OCI-LY7 (cell line): ENCODE measurements at regions not wholly inside any gene's neighbourhood (a gene's known extent, or its start where the extent isn't known, plus 50 kb on each side); places are given as distances from the start of the nearest gene placed in this dataset.
"Not testable (repeated sequence)": the region's sequence is repeated elsewhere in the genome, so short reads cannot be mapped to it uniquely, and the experiment has no call there.

Source experiments
- BruUV-seq: library from RNA; stranded (reverse); fragments of 400-500 nt; replicated peaks from 2 replicates; lab custom pipeline; 2021; lab: Mats Ljungman, UMichigan
- CTCF ChIA-PET: fragments of 300-600 bp; sonication (Branson Sonifier 250); formaldehyde crosslinking; loops from one replicate; lab custom pipeline; 2022; ENCODE audit warnings: antibody characterized with exemption; ENCODE audit not compliant: unreplicated experiment; lab: Charles Lee
- POLR2A ChIA-PET: fragments of 300-600 bp; sonication (Branson Sonifier 250); formaldehyde crosslinking; loops from one replicate; lab custom pipeline; 2022; ENCODE audit warnings: antibody characterized with exemption; lab: Charles Lee
- DNase-seq: peaks from one replicate; pipeline ENCODE4 v3.0.0-alpha.2; 2015; ENCODE audit warnings: low spot score
- H2AFZ ChIP-seq: fragments of 200-600 bp; sonication (generic), shearing (Covaris generic); 2 replicates; pipeline ENCODE4 v1.6.1; 2014; ENCODE audit warnings: mild to moderate bottlenecking, antibody characterized with exemption, low read length, moderate library complexity
- H3K27ac ChIP-seq: fragments of 200-600 bp; sonication (generic); 2 replicates; pipeline ENCODE4 v1.5.1; 2014; ENCODE audit warnings: mixed run types, low read depth, mild to moderate bottlenecking, moderate library complexity, low read length, inconsistent platforms; ENCODE audit not compliant: poor library complexity, severe bottlenecking
- H3K36me3 ChIP-seq: fragments of 200-600 bp; sonication (generic); 2 replicates; pipeline ENCODE4 v1.6.1; 2014; ENCODE audit warnings: mild to moderate bottlenecking, antibody characterized with exemption, low read length, moderate library complexity, mixed read lengths; ENCODE audit not compliant: insufficient read depth
- H3K4me1 ChIP-seq: fragments of 200-600 bp; sonication (generic); 2 replicates; pipeline ENCODE4 v1.5.1; 2014; ENCODE audit warnings: mild to moderate bottlenecking, low read length; ENCODE audit not compliant: insufficient read depth, poor library complexity, severe bottlenecking
- H3K4me2 ChIP-seq: fragments of 200-600 bp; sonication (generic); 2 replicates; pipeline ENCODE4 v1.6.1; 2014; ENCODE audit warnings: mild to moderate bottlenecking, low read length
- H3K4me3 ChIP-seq: fragments of 200-600 bp; sonication (generic); 2 replicates; pipeline ENCODE4 v1.5.1; 2014; ENCODE audit warnings: mild to moderate bottlenecking, low read depth, low read length; ENCODE audit not compliant: poor library complexity, severe bottlenecking
- H3K79me2 ChIP-seq: fragments of 200-600 bp; sonication (generic); 2 replicates; pipeline ENCODE4 v1.6.1; 2016; ENCODE audit warnings: low read depth, mild to moderate bottlenecking, low read length, moderate library complexity, mixed read lengths; ENCODE audit not compliant: insufficient read depth
- H3K9me2 ChIP-seq: fragments of 200-600 bp; sonication (generic); 2 replicates; pipeline ENCODE4 v1.6.1; 2016; ENCODE audit warnings: mild to moderate bottlenecking, low read length, mixed read lengths; ENCODE audit not compliant: insufficient read depth
- H3K9me3 ChIP-seq: fragments of 200-600 bp; sonication (generic); 2 replicates; pipeline ENCODE4 v1.6.1; 2014; ENCODE audit warnings: mild to moderate bottlenecking, mixed run types, low read length, mixed read lengths
- H4K20me1 ChIP-seq: fragments of 200-600 bp; sonication (generic); 2 replicates; pipeline ENCODE4 v1.6.1; 2014; ENCODE audit warnings: mild to moderate bottlenecking, antibody characterized with exemption, low read length, moderate library complexity, mixed read lengths; ENCODE audit not compliant: insufficient read depth
- EZH2phosphoT487 ChIP-seq: fragments of 200-600 bp; sonication (generic); IDR thresholded peaks from 2 replicates; pipeline ENCODE4 v1.6.1; 2018; ENCODE audit warnings: low read depth, borderline replicate concordance, mild to moderate bottlenecking, mixed run types, antibody characterized with exemption, low read length, moderate library complexity, mixed read lengths
- intact Hi-C: fragments of 100-400 bp; cut with micrococcal nuclease; formaldehyde crosslinking; loops from one replicate; pipeline ENCODE4 v1.10.0; 2022; ENCODE audit not compliant: unreplicated experiment
- TF ChIP-seq, protein P1 (sequence below): fragments of 200-600 bp; sonication (generic); conservative IDR thresholded peaks from 2 replicates; pipeline ENCODE4 v1.5.1; 2014; ENCODE audit warnings: mild to moderate bottlenecking, antibody characterized with exemption, low read length, moderate library complexity, mixed read lengths

DNA sequence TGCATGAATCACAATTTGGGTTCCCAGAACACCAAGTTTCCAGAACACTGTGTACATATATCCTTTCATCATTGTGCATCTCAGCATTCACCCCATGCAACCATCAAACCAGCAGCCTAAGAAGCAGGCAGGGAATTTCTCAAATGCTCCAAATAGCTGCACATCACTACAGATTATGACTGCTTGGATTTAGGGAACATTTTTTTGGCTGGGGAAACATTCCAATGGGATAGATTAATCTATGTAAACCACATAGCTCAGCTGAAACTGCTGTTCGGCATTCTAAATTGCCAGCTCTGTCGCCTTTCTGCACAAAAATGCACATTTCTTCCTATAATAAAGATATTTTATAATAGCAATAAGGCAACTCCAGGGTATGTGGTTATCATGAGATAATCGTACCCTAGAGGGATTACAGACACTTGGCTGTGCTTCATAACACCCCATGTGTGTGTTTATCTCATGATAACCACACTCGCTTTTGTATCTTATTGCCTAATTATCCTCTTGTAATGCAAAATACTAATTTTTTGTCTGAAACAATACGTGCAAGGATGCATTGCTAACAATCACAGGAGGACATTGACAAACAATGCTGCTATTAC, 483.7 kb upstream of the DPH6 start:
- no peaks in the 10 kb centered on the region for H3K4me1 ChIP-seq
- no peaks in the 10 kb centered on the region for H4K20me1 ChIP-seq
- BruUV-seq, result no TSS peak
- CTCF ChIA-PET, result no interaction called here
- no peaks in the 10 kb centered on the region for H3K36me3 ChIP-seq
- no peaks in the 10 kb centered on the region for H3K79me2 ChIP-seq
- no peak for DNase-seq
- H3K9me3 ChIP-seq, result no peaks in the 10 kb centered on the region
- H3K27ac ChIP-seq, result no peak overlapping the region
- H2AFZ ChIP-seq, result no peak overlapping the region
- TF ChIP-seq, protein P1, sequence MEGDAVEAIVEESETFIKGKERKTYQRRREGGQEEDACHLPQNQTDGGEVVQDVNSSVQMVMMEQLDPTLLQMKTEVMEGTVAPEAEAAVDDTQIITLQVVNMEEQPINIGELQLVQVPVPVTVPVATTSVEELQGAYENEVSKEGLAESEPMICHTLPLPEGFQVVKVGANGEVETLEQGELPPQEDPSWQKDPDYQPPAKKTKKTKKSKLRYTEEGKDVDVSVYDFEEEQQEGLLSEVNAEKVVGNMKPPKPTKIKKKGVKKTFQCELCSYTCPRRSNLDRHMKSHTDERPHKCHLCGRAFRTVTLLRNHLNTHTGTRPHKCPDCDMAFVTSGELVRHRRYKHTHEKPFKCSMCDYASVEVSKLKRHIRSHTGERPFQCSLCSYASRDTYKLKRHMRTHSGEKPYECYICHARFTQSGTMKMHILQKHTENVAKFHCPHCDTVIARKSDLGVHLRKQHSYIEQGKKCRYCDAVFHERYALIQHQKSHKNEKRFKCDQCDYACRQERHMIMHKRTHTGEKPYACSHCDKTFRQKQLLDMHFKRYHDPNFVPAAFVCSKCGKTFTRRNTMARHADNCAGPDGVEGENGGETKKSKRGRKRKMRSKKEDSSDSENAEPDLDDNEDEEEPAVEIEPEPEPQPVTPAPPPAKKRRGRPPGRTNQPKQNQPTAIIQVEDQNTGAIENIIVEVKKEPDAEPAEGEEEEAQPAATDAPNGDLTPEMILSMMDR, result no peak
- no peak for TF ChIP-seq EZH2phosphoT487
- POLR2A ChIA-PET, result no interaction called here
- intact Hi-C loops, result no loop called here
- no peak overlapping the region for H3K4me2 ChIP-seq
- no peaks in the 10 kb centered on the region for H3K9me2 ChIP-seq
- no peak overlapping the region for H3K4me3 ChIP-seq

DNA sequence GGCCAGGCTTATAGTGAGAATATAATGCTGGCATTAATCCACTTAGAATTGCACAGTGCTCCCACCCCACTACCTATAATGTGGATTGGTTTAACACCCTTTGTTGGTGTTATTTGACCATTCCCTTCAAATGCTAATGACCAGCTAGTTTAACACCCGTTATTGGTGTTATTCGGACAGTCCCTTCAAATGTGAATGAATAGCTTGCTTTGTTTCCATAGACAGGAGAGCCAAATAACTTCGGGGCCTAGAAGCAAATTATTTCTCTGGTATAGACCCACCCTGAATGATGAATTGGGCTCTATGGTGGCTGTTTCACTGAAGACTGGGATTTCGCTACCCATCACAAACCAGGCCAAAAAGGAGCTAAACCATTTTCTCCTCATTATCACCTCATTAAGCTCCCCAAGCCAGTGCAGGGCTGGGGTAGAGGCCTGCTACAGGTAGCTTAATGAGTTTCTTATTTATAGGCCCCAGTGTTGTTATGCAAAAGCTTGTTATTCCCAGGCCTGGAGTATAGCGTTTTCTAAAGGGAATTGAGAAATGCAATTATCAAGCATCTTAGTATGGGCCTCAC, 494.1 kb upstream of the DPH6 start:
- H3K4me3 ChIP-seq, result no peak overlapping the region
- ChIA-PET POLR2A (interaction anchor here (1.1 kb wide), 1 partner anchor 140 kb away, joined by 3 read pairs; no protein-coding TSS in a partner anchor), CTCF (no interaction called here)
- no peak for DNase-seq
- H3K4me1 ChIP-seq, result no peaks in the 10 kb centered on the region
- no peak overlapping the region for H2AFZ ChIP-seq
- no peaks in the 10 kb centered on the region for H4K20me1 ChIP-seq
- H3K9me3 ChIP-seq, result no peaks in the 10 kb centered on the region
- intact Hi-C loops, result no loop called here
- no peak overlapping the region for H3K27ac ChIP-seq
- no peaks in the 10 kb centered on the region for H3K9me2 ChIP-seq
- no peak overlapping the region for H3K4me2 ChIP-seq
- BruUV-seq, result no TSS peak
- no peak for TF ChIP-seq EZH2phosphoT487
- TF ChIP-seq, protein P1, result no peak
- H3K36me3 ChIP-seq, result no peaks in the 10 kb centered on the region
- H3K79me2 ChIP-seq, result no peaks in the 10 kb centered on the region

DNA sequence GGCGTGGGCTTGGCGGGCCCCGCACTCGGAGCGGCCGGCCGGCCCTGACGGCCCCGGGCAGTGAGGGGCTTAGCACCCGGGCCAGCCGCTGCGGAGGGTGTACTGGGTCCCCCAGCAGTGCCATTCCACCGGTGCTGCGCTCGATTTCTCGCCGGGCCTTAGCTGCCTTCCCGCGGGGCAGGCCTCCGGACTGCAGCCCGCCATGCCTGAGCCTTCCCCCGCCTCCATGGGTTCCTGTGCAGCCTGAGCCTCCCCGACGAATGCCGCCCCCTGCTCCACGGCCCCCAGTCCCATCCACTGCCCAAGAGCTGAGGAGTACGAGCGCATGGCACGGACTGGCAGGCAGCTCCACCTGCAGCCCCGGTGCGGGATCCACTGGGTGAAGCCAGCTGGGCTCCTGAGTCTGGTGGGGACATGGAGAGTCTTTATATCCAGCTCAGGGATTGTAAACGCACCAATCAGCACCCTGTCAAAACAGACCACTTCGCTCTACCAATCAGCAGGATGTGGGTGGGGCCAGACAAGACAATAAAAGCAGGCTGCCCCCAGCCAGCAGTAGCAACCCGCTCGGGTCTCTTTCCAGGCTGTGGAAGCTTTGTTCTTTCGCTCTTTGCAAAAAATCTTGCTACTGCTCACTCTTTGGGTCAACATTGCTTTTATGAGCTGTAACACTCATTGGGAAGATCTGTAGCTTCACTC, 501.2 kb upstream of the DPH6 start:
- POLR2A ChIA-PET, DNase-seq, H3K27ac ChIP-seq, BruUV-seq, H2AFZ ChIP-seq, H3K4me1 ChIP-seq, H3K4me3 ChIP-seq, H3K79me2 ChIP-seq, H4K20me1 ChIP-seq, H3K4me2 ChIP-seq, H3K9me3 ChIP-seq, H3K9me2 ChIP-seq, intact Hi-C loops, H3K36me3 ChIP-seq: not testable (repeated sequence)
- CTCF ChIA-PET, result interaction anchor here (0.5 kb wide), 1 partner anchor 105 kb away, joined by 3 read pairs; no protein-coding TSS in a partner anchor
